GM19455 (cell line): ENCODE measurements at regions not wholly inside any gene's neighbourhood (a gene's known extent, or its start where the extent isn't known, plus 50 kb on each side); places are given as distances from the start of the nearest gene placed in this dataset.
"Not testable (repeated sequence)": the region's sequence is repeated elsewhere in the genome, so short reads cannot be mapped to it uniquely, and the experiment has no call there.

Experiments
- ATAC-seq: cut with Tn5 transposase; IDR thresholded peaks from one replicate; pipeline ENCODE4 v1.9.1; 2021; ENCODE audit not compliant: unreplicated experiment

DNA sequence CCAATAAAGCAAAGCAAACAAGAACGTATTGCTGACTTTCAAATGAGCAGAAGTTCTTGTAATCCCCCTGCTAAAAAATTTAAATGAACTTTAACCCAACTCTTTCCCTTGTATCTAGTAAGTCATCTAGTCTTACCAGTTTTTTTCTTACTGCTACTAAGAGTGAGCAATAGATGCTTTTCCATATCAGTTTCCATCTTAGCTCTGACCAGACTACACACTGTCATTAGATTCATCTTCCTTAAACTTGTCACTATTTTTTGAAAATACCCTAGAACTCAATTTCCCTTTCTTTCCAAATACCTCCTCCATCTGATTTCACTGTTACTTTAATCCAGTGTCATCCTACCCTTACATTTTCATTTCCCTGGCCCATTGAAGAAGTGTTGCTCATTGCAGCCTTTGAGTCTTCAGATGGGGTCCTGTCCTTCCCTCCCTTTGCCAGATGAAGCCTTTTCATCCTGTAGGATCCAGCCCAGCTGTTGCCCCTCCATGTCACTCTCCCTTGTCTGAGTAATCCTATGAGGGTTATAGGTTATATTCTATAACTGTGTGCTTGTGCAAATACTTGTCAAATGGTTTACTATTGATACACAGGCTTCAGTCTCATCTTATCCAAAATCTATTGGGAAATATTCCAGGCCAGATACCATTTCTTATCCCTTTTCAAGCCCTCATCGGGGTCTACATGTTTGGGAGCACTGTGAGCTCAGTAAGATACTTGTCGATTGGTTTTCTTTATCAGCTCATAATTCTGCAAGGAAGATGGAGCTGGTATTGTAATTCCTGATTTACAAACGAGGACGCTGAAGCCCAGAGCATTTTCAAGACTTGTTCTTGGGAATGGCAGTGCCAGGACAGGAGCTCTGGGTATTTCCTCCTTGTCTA lies 51.5 kb upstream of the ITGB1 start:
- ATAC-seq: no peak

GRCh38 chr10:33008499-33009243 lies 50.6 kb upstream of the ITGB1 start:
- ATAC-seq: peak; percentile 49

DNA sequence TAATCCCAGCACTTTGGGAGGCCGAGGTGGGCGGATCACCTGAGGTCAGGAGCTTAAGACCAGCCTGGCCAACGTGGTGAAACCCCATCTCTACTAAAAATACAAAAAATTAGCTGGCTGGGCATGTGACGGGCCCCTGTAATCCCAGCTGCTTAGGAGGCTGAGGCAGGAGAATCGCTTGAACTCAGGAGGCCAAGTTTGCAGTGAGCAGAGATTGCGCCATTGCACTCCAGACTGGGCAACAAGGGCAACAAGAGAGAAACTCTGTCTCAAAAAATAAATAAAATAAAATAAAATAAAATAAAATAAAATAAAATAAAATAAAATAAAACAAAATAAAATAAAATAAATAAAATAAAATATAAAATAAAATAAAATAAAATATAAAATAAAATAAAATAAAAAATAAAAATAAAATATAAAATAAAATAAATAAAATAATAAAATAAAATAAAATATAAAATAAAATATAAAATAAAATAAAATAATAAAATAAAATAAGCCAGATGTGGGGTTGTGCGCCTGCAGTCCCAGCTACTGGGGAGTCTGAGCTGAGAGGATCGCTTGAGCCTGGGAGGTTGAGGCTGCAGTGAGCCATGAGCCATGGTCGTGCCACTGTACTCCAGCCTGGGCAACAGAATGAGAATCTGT lies 49.8 kb upstream of the ITGB1 start:
- ATAC-seq: not testable (repeated sequence)
